ENCODE measurements at regions not wholly inside any gene's neighbourhood (a gene's known extent, or its start where the extent isn't known, plus 50 kb on each side); places are given as distances from the start of the nearest gene placed in this dataset.

DNA sequence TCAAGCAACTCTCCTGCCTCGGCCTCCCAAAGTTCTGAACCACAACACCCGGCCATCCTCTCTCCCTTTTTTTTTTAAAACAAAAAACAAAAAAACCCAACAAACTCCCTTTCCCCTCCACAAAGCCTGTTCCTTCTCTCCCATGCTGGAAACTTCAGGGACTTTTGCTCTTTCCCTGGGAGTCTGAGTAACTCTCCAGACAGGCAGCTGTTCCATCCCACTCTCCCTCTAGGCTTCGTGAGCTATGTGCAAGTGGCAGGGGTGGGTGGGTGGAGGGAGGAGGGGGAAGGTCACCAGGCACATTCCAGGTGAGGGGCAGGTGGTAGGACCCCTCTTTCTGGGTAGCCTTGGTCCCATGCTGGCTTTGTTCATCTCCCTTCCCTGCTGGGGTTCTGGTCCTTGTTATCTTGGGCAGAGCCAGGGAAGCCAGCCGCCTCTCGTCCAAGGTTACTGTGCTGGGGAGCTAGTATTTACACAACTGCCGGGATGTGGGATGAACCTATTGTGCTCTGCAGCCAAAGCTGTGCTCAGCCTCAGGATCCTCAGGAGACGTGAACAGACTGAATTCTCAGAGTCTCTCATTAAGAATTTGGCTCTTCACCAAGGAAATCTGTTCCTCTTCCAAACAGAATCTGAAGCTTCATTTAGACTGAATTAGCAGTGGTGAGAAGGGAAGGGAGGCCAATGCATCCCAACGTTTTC, 106.9 kb downstream of the LIPG start:
- DNase-seq (ENCODE audit: insufficient read length, low spot score, missing footprints) = no peak
- Histone ChIP-seq H3K27ac (ENCODE audit: low read depth, low read length) (no peak overlapping the region), H3K9me3 (ENCODE audit: low read depth, low read length) (no peaks in the 10 kb centered on the region), H3K4me1 (ENCODE audit: insufficient read depth, low read length) (peaks cover 30% of the 10 kb centered on the region), H3K36me3 (ENCODE audit: insufficient read depth, low read length) (no peaks in the 10 kb centered on the region), H2AFZ (ENCODE audit: low read length) (no peak overlapping the region), H4K20me1 (ENCODE audit: insufficient read depth, low read length) (no peaks in the 10 kb centered on the region), H3K4me3 (ENCODE audit: insufficient read depth, low read length) (no peak overlapping the region), H3K27me3 (ENCODE audit: insufficient read depth, low read length) (peaks cover 5% of the 10 kb centered on the region), H3K4me2 (ENCODE audit: insufficient read depth, low read length) (peak overlapping the region; percentile 23), H3K79me2 (ENCODE audit: insufficient read depth, low read length) (no peaks in the 10 kb centered on the region)
- TF ChIP-seq, protein P1, sequence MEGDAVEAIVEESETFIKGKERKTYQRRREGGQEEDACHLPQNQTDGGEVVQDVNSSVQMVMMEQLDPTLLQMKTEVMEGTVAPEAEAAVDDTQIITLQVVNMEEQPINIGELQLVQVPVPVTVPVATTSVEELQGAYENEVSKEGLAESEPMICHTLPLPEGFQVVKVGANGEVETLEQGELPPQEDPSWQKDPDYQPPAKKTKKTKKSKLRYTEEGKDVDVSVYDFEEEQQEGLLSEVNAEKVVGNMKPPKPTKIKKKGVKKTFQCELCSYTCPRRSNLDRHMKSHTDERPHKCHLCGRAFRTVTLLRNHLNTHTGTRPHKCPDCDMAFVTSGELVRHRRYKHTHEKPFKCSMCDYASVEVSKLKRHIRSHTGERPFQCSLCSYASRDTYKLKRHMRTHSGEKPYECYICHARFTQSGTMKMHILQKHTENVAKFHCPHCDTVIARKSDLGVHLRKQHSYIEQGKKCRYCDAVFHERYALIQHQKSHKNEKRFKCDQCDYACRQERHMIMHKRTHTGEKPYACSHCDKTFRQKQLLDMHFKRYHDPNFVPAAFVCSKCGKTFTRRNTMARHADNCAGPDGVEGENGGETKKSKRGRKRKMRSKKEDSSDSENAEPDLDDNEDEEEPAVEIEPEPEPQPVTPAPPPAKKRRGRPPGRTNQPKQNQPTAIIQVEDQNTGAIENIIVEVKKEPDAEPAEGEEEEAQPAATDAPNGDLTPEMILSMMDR (IDR thresholded peaks at IDR 0.05; ENCODE audit: extremely low read depth, low read depth, low read length) = no peak

DNA sequence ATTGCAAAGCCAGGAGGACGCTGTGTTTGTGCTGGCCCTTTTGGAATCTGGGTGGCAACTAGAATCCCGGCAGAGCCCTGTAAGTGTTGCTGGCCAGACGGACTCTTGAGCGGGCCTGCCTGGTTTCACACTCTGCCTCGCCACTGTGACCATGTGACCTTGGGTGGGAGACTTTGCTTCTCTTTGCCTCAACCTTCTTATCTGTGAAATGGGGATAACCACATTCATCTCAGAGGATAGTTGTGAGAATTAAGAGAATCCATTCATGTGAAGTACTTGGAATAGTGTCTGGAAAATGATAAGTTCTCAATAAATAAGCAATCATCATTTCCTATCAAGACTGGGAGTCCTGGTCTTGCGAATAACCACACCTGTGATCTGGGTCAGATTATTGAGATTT, 105.6 kb downstream of the LIPG start:
- Histone ChIP-seq H3K27me3 (ENCODE audit: insufficient read depth, low read length) (no peaks in the 10 kb centered on the region), H3K9me3 (ENCODE audit: low read depth, low read length) (no peaks in the 10 kb centered on the region), H3K4me2 (ENCODE audit: insufficient read depth, low read length) (no peak overlapping the region), H3K4me3 (ENCODE audit: insufficient read depth, low read length) (no peak overlapping the region), H3K27ac (ENCODE audit: low read depth, low read length) (no peak overlapping the region), H3K4me1 (ENCODE audit: insufficient read depth, low read length) (peaks cover 33% of the 10 kb centered on the region), H4K20me1 (ENCODE audit: insufficient read depth, low read length) (no peaks in the 10 kb centered on the region), H3K79me2 (ENCODE audit: insufficient read depth, low read length) (no peaks in the 10 kb centered on the region), H3K36me3 (ENCODE audit: insufficient read depth, low read length) (no peaks in the 10 kb centered on the region), H2AFZ (ENCODE audit: low read length) (no peak overlapping the region)
- TF ChIP-seq, protein P1 (IDR thresholded peaks at IDR 0.05; ENCODE audit: extremely low read depth, low read depth, low read length) = no peak
- DNase-seq (ENCODE audit: insufficient read length, low spot score, missing footprints) = no peak

DNA sequence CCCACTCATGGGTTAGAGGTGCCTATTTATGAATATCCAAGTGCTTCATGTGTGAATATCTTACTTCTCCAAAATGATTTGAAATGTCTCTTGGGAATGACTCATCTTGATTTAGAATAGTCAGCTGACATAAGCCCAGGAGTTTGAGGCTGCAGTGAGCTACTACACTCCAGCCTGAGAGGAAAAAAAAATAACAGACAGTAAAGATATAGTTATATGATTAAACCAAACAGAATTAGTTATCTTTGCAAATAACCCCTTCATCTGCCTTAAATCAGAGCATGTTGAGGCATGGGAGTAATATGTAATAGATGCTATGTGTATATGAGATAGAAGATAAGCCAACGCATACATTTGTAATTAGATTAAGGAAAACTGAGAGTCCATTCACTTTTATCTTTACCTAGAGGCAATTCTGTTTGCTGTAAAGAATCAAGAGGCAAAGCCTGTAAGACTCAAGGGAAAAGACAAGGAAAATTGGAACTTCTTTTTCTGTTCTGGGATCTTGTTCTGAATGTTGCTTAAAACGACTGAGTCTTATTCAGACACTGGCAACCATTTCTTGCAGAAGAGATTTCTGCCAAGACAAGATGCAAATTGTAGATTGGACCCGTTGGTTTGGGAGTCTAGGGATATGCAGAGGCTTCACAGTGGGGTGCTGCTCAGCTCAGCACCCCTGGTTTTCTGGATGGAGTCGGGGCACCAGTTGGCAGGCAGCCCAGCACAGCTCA, 104.4 kb downstream of the LIPG start:
- TF ChIP-seq, protein P1 (IDR thresholded peaks at IDR 0.05; ENCODE audit: extremely low read depth, low read depth, low read length) = no peak
- Histone ChIP-seq H3K4me2 (ENCODE audit: insufficient read depth, low read length) (peak overlapping the region; percentile 56), H3K27me3 (ENCODE audit: insufficient read depth, low read length) (no peaks in the 10 kb centered on the region), H3K4me1 (ENCODE audit: insufficient read depth, low read length) (peaks cover 33% of the 10 kb centered on the region), H4K20me1 (ENCODE audit: insufficient read depth, low read length) (no peaks in the 10 kb centered on the region), H2AFZ (ENCODE audit: low read length) (no peak overlapping the region), H3K79me2 (ENCODE audit: insufficient read depth, low read length) (no peaks in the 10 kb centered on the region), H3K27ac (ENCODE audit: low read depth, low read length) (peak overlapping the region; percentile 7), H3K36me3 (ENCODE audit: insufficient read depth, low read length) (no peaks in the 10 kb centered on the region), H3K9me3 (ENCODE audit: low read depth, low read length) (no peaks in the 10 kb centered on the region), H3K4me3 (ENCODE audit: insufficient read depth, low read length) (peak overlapping the region; percentile 18)
- DNase-seq (ENCODE audit: insufficient read length, low spot score, missing footprints) = no peak
